SH-SY5Y (cell line): ENCODE measurements at regions not wholly inside any gene's neighbourhood (a gene's known extent, or its start where the extent isn't known, plus 50 kb on each side); places are given as distances from the start of the nearest gene placed in this dataset.

Source experiments
- GATA2 ChIP-seq: IDR thresholded peaks from 2 replicates; pipeline ENCODE4 v1.6.1; 2011; ENCODE audit warnings: mild to moderate bottlenecking, low read depth, low read length
- GATA3 ChIP-seq: IDR thresholded peaks from 2 replicates; pipeline ENCODE4 v1.6.1; 2011; ENCODE audit warnings: low read depth, mild to moderate bottlenecking, low read length, moderate library complexity

GRCh38 chr18:27685091-27685490 is 491.8 kb downstream of the CDH2 start:
- no peak for TF ChIP-seq GATA3
- no peak for TF ChIP-seq GATA2
